Islet of Langerhans (tissue), 1 donor: ENCODE measurements at regions not wholly inside any gene's neighbourhood (a gene's known extent, or its start where the extent isn't known, plus 50 kb on each side); places are given as distances from the start of the nearest gene placed in this dataset.
"Not testable (repeated sequence)": the region's sequence is repeated elsewhere in the genome, so short reads cannot be mapped to it uniquely, and the experiment has no call there.

ENCODE experiments used
- FAIRE-seq: peaks from one replicate; lab custom pipeline; 2011; peaks lifted over from hg19 to GRCh38; lab: Jason Lieb, UNC

DNA sequence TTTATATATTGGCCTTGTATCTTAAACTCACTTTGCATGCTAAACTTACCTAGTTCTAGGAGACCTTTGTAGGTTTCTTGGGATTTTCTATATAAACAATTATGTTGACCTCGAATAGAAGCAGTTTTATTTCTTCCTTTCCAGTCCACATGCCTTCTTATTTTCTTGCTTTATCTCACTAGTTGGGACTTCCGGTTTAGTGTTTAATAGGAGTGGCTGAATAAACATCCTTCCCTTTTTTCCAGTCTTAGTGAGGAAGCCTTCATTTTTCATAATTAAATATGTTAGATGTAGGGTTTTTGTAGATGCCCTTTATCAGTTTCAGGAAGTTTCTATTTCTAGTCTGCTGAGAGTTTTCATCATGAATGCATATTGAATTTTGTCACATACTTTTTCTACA lies 347.3 kb upstream of the HNRNPA3 start:
- no peak for FAIRE-seq

DNA sequence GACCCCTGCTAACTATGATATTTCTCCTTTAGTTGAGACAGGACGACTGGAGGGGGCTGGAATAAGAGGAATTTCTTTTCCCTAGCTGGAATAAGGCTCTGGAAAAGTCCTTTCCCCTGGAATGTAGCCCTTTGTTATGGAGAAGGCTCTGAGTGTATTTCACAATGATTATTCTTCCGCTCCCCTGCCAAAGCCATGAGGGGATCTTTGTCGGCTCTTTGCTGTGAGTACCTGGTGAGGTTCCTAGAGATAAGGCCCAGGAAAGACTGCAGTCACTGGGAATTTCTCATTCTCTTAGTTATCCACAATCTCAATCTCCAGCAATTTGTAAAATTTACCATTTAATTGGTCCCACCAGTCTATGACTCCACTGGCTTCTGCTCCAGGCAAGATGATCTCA lies 340.2 kb upstream of the HNRNPA3 start:
- FAIRE-seq = no peak

DNA sequence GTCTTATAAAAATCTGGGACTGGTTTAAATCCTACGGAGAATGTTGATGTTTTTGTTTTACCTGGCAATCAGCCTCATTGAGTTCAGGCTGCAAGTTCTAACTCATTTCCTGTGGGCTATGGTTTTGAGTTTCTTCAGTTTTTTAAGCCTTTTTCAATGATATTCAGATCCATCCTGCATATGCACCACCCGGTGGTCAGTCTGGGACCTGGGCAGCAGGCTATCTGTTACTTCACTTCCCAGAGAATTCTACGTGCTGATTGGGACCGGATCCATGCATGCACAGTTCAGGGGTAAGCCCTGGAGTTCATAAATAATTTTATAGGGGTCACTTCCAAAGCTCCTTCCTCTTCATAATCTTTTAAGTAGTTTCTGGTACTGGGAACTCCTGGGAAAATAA lies 339.2 kb upstream of the HNRNPA3 start:
- no peak for FAIRE-seq

DNA sequence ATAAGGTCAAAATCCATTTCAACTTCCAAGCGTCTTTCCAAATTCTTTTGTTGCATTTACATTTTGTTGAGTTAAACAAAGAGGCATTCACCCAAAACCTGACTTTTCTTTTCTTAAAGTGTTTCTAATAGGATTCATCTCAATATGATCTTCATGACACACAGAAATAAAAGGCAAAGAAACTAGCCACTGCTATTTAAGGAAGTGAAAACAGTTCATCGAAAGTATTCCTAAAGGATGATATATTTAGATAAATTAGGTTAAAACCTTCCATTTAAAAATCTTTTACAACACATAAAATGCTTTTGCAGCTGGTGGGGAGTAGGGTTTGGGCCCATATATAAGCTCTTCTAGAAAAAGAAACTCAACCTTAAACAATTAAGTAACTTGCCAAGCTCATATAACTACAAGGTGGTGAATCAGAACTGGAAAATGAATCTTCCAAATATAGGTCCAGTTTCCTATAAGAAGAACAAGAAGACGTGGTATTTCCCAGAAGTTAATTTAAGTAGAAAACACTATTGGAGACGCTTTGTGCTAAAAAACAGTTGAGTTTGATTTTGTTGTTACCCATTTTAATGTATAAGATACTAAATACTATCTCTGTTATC lies 336.0 kb upstream of the HNRNPA3 start:
- FAIRE-seq = no peak

DNA sequence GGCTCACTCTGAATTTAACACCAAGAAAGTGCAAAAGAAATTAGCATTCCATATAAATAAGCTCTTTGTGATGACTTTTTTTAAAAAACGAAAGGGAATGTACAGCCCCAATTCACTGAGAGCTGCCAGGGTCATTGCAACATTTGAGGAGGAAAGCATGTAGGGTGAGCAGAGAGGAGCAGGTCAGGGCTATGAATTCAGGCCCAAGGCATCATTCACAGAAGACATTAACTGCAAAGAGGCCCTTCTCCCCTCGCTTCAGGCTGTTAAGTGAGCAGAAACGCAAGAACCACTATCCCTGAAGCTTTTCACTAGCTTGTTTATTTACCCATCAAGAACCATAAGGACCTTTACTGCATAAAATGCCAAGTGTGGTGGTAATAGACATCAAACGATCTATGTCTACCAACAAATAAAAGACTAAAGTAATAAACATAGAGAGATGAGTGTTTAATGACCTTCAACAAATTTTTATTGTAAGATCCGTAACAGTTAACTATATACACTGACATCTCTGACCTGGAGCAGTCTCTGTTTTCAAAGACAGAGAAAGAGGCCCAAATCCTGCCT lies 333.1 kb upstream of the HNRNPA3 start:
- no peak for FAIRE-seq

DNA sequence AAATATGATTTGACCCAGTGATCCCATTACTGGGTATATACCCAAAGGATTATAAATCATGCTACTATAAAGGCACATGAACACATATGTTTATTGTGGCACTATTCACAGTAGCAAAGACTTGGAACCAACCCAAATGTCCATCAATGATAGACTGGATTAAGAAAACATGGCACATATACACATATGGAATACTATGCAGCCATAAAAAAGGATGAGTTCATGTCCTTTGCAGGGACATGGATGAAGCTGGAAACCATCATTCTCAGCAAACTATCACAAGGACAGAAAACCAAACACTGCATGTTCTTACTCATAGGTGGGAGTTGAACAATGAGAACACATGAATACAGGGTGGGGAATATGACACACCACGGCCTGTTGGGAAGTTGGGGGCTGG lies 330.5 kb upstream of the HNRNPA3 start:
- FAIRE-seq = not testable (repeated sequence)

DNA sequence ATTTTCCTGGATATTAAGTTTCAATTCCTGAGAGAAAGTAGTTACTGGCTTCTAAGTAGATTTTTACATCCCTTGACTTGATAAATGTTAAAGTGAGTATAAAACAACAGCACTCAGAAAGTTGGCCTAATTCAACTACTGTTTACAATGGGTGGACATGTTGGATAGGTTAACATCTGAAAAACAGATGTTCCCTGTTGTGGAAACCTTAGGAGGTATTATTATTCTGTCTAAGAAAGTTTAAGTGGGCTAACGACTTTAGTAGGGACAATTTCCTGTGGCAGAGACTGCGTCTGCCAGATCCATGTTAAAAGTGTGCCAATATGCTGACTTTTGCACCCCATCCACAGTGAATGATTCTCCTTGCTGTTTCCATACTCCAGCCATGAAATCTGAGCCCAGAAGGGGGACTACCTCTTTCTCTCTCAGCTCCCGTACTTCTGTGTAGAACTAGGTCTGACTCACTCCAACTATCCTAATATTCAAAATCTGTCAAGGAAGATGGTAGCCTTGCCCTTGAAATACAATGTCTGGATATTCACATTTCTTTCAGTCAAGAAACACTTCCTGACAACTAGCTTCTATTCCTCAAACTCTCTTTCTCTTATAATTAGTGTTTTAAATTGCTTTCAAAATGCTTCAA lies 327.5 kb upstream of the HNRNPA3 start:
- FAIRE-seq = no peak

DNA sequence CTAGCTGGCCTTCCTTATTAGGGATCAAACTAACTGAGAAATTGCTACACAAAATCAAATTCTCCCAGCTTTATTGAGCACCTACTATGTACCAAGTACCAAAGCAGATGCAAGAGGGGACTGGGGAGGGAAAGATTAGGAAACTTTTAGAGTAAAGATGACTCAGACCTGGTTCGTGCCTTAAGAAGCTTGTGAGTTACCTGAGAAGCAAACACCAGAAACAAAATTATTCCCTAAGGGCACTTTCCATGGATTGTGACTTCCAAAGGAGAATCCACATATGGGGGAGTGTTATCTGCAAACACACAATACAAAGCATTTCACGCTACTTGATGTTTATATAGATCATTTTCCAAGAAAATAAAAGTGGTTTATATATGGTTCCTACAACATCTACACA lies 326.9 kb upstream of the HNRNPA3 start:
- no peak for FAIRE-seq

DNA sequence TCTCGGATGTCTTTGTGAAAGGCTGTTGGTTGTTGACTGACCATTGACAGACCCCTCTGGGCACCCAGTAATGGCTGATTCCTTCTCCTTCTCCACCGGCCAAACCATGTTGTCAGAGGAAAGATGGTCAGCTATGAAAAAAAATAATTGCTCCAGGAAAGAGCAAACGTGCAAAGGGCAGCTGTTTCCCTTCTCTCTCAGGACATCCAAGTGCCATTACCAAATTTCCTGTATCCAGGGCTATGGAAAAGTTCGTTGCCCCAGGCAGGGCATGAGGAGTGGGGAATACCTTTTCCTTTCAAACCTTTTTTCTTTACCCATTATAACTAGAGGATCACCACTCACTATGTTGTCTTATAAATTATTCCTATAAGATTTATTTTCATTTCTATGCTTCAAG lies 321.5 kb upstream of the HNRNPA3 start:
- FAIRE-seq = no peak

DNA sequence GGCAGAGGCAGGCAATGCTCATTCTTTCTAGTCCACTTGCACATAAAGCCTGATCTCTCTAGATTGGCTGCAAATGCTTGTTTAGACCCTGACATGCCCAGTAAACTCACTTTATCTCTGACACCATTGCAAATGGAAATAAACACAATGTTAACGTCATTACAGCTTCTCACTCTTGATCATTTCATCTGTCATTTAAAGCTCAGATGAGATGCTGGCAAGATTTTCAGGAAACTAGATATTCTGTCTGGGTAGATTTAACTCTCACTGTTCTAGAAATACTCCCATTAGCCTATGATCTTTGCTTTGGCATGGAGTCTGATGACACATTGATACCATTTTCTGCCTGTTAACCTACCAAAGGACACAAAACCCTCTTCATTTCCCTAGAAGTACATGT lies 320.7 kb upstream of the HNRNPA3 start:
- no peak for FAIRE-seq

DNA sequence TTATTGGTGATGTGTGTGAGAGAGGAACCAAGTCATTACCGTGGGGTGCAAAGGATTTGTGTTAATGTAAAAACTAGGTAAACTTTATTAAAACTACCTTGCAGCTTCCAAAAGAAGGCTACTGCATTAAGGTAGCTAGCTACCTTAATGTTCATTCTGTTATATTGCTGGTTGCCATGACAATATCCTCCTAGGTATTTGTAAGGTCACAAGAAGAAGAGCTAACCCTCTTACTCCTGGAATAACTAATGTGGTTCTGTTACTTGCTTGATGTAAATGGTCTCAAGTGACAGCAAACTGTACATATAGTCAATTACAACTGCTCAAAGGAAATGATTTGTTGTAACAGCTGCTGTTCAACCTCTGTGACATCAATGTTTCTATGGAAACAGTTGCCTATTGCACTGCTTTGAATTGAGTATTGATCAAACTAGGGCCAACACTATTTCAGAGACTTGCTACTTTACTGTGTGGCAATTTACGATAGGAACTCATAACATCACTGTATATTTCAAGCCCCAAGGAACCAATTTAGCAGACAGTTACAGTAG lies 319.8 kb upstream of the HNRNPA3 start:
- FAIRE-seq = no peak

DNA sequence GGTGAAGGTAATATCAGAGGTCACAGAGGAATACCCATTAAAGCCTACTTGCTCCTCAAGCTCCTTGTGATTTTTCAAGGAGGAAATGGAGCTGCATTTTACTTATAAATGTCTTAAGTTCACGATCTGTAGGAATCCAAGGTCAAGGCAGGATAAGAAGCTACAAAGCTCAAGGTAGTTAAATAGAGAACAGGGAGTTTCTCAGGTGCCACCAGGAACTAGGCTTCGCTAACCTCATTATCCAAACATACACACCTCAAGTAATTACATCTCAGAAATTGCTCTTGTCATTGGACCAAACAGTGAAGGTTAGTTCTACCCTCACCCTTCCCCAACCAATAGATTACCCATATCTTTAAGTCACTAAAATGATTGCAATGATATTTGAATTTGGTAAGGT lies 317.4 kb upstream of the HNRNPA3 start:
- no peak for FAIRE-seq

DNA sequence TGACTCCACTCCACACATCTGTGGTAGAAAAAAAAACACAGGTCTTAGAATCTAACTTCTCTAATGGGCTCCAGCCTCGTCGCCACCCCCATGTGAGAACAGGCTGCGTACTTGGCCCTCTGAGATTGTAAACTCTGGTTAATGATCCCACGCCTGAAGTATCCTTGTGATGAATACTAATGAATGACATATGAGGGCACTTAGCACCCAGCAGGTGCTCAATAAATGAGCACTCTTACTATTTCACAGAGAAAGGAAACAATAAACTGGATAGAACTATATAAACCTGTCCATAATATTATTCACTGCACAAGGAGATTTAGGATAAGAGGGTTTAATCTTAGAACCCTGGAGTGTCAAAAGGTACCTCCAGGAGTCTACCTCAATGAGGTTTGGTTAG lies 310.1 kb upstream of the HNRNPA3 start:
- no peak for FAIRE-seq

DNA sequence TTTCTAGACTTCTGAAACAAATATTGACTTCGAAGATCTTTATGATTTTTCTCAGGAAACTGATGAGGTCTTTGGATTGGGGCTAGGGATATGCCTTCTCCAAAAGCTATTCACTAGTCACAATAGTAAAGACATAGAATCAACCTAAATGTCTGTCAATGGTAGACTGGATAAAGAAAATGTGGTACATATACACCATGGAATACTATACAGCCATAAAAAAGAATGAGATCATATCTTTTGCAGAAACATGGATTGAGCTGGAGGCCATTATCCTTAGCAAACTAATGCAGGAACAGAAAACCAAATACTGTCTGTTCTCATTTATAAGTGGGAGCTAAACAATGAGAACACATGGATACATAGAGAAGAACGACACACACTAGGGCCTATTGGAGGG lies 308.5 kb upstream of the HNRNPA3 start:
- FAIRE-seq = not testable (repeated sequence)

DNA sequence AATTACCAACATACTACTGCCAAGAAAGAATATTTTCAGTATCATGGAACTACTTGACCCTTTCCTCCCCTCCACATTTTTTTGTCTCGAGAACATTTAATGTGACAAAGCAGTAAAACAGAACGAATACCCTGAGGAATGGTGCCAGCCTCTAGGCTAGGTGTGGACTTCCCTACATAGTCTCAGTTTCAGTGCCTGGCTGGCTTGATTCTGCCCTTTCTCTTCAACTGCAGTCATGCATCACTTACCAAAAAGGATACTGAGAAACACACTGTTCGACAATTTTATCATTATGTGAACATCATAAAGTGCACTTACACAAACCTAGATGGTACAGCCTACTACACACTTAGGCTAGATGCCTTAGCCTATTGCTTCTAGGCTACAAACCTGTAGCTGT lies 305.3 kb upstream of the HNRNPA3 start:
- no peak for FAIRE-seq

DNA sequence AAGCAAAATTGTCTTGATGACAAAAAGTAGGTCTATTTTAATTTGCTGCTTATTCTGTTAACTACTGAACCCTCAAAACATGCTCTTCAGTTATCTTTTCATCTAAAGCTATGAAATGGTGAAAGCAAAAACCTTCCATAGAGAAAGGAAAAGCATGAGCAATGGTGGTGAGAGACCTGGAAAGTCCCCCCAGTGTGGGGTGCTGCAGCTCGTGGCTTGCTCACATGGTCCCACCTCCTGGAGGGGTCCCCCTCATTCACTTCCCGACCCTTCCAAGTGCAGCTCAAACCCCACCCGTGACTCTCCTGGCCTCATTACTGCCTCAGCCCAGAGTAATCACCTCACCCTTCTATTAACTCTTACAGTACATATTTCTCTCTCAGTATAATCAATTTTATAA lies 301.8 kb upstream of the HNRNPA3 start:
- no peak for FAIRE-seq

DNA sequence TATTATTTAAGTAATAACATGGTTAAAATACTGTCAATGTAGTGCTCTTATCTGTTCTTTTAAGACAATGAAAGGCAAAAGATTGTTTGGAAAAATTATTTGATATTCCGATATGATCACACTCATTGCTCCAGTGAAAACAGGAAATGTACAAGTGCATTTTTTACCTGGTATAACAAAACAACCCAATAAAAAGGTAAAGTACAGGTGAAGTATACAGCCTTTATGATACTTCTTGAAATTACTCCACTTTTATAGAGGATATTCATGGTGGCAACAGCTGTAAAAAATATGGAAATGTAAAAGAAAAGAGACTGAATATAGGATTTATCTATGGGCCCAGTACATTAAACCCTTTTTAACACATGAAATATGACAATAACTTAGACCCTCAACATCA lies 298.6 kb upstream of the HNRNPA3 start:
- no peak for FAIRE-seq

DNA sequence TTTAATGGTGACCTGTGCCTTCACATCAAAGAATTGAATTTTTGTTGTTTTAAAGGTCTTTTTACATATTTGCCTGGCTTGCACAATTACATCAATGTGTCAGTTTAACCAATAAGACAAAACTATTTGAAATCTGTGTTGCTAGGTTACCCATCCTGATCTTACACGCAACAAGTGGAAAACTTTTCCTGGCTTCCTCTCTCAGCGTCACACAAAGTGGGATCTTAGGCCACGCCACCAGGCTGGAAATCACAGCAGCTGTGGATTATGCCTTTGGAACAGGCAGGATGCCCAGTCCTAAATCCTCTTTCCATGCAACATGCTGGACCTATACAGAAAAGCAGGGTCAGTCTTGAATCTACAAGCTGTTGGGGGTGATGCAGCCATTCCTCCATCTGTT lies 298.2 kb upstream of the HNRNPA3 start:
- FAIRE-seq = no peak

DNA sequence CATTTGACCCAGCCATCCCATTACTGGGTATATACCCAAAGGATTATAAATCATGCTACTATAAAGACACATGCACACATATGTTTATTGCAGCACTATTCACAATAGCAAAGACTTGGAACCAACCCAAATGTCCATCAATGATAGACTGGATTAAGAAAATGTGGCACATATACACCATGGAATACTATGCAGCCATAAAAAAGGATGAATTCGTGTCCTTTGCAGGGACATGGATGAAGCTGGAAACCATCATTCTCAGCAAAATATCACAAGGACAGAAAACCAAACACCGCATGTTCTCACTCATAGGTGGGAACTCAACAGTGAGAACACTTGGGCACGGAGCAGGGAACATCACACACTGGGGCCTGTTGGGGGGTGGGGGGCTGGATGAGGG lies 290.0 kb upstream of the HNRNPA3 start:
- FAIRE-seq = not testable (repeated sequence)

DNA sequence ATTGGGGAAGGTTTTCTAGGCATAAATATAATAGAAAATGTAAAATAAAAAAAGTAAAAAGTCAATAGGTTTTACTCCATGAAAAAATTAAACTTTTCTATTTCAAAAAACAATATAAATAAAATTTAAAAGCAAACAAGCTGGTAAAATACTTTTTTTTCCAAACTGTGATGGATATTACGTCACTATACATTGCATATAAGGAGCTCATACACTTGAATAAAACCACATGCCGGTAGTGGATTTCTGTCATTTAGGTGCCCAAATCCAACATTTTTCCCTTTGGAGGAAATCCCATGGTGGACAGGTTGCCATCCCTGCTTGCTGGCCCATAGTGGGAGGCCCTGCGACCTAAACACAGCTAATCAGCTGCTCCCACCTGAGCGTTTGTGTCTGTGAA lies 289.4 kb upstream of the HNRNPA3 start:
- no peak for FAIRE-seq

DNA sequence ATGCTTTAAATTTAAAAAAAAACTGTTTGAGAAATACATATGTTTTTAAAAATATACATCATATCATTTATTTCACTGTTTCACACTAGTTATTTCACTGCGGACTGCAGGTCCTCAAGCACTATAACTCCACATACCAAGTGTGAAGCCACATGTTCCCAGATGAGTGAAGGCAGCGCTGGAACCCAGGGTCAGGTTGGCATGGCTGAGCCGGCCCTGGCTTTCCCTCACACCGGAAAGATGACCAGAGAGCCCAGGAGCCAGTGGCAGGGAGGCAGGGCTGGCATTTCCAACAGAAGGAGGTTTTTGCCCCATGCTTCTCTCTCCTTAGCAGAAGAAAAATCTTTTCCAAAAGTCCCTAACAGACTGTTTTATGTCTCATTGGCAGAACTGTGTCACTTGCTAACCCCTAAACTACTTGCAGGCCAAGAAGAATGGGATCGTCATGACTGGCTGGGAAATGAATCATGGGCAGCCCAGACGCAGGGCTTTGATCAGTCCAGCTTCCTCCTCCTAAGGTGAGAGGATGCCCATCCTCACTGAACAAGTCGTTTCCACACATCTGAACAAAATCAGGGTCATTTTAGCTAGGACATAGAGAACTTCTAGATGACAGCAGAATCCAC lies 287.6 kb upstream of the HNRNPA3 start:
- no peak for FAIRE-seq

DNA sequence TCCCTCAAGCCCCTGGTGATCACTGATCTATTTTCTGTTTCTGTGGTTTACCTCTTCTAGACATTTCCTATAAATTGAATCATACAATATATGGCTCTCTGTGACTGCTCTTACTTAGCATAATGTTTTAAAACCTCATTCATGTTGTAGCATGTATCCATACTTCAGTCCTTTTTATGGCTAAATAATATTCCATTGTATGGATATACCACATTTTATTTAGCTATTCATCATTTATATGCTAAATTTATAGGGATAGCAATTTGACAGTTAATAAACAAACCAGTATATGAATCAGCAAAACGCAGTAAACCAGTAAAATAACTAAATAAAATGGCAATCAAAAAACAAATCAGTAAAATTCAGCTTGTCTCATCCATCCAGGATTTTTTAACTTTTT lies 286.1 kb upstream of the HNRNPA3 start:
- no peak for FAIRE-seq

DNA sequence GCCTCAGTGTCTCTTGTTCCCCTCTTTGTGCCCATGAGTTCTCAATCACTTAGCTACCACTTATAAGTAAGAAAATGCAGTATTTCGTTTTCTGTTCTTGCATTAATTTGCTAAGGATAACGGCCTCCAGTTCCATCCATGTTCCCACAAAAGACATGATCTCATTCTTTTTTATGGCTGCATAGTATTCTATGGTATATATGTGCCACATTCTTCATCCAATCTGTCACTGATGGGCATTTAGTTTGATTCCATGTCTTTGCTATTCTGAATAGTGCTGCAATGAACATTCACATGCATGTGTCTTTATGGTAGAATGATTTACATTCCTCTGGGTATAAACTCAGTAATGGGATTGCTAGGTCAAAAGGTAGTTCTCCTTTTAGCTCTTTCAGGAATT lies 283.2 kb upstream of the HNRNPA3 start:
- not testable (repeated sequence) for FAIRE-seq
